ENCODE measurements at regions not wholly inside any gene's neighbourhood (a gene's known extent, or its start where the extent isn't known, plus 50 kb on each side); places are given as distances from the start of the nearest gene placed in this dataset.
"Not testable (repeated sequence)": the region's sequence is repeated elsewhere in the genome, so short reads cannot be mapped to it uniquely, and the experiment has no call there.

DNA sequence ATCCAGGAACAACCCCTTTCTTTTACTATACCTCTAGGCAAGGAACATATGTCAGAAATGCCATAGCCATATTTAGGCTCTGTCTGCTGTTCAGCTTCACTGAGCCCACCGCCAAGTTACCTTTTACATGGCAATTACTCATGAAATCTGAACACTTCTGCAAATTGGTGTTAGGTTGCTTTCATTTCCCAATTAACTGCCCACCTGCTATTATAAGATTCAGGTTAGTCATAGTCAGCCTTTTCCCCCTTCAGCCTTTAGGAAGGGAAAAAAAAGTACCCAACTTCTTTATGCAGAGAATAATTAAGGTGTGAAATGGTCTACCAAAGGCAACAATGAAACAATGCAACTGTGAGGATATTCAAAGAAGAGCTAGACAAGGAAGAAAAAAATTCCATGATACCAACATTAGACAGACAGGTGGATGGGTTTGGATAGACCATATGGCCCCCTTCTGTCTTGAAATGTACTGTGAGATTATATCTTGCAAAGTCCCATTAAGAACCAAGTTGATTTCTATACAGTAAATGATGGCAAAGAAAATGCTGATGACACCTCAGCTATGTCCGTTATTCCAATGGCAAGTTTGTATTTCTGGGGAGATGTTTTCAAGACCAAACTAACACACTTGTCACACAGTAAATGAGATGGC is 442.1 kb upstream of the NRP1 start:
- DNase-seq, result no peak

DNA sequence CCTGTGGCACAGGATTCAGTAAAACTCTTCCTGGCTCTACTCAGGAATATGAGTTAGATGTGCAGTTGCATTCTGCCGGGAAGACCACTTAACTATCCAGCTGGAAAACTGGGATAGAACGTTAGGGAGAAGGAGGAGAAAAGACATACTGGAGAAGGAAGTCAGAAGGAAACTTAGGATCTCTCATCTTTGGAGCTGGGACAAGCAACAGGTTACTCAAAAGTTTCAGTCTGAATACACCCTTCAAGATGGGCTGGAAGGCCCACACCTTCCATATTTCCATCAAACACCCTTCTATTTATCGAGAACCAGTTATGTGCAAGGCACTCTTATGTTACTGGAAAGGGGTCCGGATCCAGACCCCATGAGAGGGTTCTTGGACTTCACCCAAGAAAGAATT is 440.4 kb upstream of the NRP1 start:
- no peak for DNase-seq

DNA sequence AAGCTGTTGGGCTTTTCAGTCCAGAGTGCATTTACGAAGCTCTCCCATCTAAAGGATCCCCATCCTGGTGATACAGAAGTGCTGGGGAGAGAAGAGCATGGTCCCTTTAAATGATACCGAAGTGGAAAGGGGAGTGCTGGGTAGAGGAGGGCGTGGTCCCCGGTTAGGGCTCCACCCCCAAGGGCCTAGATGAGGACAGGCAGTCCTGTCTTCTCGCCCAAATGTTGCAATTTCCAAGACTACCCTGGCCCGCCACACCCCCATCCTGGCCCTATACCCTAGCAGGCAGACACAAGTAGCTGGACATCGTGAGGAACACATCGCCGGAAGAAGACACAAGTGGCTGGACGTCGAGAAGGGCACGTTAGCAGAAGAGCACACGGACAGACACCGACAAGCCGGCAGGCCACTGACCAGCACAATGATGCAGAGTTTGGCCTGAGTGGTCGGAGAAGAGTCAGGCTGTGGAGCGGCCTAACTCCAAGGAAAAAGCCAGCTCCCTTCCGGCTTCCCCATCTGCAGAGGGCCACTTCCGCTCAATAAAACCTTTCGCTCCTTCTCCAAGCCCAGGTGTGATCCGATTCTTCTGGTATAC is 439.5 kb upstream of the NRP1 start:
- no peak for DNase-seq

DNA sequence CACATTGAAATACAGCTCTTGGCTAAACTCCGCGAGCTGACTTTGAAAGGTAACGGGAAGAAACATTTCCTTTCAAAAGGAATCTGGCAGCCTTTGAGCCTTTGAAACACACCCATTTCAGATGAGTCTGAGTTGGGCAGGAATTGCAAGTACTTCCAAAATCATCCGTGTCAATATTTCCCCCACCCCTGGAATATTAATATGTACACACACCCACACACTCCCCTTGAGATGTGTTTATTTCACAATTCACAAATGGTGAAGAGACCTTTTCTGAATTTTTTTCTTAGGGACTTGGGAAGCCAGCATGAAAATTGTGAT is 438.7 kb upstream of the NRP1 start:
- DNase-seq, result peak; percentile 56

DNA sequence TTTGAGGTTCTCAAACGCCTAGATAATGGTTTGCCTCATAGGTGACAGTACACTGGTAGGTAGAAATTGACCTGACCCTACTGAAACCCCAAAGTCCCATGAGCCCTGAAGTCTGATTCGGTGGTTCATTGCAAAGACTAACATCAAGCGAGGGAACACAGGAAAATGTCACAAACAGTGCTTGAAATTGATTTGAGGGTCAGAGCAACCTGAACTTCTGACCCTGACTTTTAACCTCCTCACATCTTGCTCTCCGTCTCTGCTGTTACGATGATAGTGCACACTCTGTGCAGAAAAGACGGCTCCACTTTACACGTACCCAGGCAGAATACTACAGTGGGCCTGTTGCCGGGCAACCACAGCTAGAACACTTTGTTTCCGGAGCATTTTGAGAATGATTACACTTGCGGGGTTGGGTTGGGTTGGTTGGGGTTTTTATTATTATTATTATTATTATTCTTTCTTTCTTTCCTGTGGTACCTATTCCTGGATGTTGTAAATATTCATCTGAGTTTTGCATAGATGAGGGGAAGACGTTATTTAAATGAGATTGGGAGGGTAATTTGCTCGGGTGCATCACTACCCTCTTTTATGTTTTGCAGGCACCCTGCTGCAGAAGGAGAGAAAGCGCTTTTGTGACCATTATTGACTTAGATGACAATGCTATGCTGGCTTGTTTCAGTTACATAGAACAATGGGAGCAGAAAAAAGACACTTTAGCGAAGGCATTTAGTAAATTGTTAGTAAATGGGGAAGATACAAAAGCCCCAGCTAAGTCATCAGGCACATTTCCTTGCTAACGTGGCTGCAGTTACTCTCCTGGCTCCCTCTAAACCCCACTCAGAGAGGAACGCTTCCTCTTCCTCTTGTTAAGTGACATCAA is 438.1 kb upstream of the NRP1 start:
- peak; percentile 62 for DNase-seq

DNA sequence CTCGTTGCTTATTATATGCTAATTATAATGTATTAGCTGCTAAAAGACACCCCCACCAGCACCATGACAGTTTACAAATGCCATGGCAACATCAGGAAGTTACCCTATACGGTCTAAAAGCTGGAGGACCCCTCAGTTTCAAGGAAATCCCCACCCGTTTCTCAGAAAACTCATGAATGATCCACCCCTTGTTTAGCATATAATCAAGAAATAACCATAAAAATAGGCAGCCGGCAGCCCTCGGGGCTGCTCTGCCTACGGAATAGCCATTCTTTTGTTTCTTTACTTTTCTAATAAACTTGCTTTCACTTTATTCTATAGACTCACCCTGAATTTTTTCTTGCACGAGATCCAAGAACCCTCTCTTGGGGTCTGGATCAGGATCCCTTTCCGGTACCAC is 437.4 kb upstream of the NRP1 start:
- not testable (repeated sequence) for DNase-seq

DNA sequence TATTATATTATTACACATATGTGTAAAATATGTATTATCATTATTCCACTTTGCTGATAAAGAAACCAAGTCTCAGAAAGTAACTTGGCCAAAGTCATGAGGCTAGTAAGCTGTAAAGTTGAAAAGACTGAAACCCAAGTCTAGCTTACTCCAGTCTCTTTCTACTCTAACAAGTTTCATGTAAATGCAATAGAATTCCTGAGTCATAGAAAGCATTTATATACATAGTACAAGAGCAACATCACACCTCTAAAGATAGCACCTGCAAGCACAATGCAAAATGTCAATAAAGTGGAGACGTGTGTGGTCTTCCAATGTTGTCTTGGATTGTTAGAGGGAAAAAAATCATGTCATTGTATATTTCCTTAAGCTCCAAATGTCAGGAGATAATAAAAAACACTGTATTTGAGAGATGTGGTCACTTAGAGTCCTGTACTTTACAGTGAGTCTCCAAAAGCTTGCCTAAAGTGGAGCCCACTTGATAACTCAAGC is 430.3 kb upstream of the NRP1 start:
- DNase-seq, result no peak

DNA sequence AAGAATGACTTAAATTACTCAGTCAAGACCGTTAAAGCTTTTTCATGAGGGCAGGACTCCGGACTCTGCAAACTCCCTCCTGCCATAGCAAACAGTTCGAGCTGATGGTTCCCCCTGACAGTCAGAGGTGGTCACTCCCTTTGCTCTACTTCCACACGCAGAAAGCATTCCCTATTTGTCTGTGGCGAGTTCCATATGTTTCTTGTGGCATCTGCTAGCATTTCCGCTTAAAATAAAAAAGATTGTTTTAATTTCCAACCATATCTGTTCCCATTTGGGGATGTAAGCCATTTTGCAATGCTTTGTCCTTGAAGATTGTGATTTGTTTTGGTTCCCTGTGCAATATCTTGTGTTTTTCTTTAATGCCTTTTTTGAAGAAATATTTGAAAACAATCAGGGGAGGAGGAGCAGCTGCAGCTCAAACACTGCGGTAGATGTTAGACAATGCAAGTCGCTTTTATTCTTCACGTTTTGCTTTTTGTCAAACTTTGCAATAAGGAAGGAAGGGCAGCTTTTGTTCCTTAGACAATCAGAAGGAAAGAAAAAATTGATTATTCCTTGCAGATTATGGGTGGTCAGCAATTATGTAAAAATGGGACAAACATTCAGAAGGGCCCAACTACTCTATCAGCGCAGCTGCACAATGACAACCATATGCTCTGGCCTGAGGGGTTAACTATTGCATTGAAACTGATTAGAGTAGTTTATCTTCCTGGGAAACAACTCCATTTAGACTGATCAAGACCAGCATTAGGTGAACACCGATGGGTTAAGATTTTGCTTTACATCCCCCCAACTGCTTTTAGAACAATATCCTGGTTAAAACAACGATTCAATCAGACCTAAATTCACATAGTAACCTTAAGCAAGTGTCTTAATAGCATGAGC is 425.8 kb upstream of the NRP1 start:
- DNase-seq, result no peak

DNA sequence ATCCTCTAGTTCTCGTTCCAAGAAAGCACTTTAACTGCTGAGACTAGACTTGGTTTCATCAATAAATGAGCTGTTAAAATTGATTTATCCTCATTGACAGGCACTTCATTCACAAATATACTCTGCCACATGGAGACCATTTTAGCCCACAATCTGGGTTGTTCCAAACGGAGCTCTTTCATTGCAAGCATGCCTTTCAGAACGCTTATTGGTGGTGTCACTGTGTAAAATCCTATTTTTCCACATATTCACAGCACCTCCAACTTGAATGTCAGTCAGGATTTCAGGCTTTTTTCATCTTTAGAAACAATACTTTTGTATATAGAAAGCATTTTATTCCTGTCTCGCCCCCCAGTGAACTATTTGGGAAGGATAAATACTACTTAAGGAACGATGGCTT is 424.7 kb upstream of the NRP1 start:
- no peak for DNase-seq

DNA sequence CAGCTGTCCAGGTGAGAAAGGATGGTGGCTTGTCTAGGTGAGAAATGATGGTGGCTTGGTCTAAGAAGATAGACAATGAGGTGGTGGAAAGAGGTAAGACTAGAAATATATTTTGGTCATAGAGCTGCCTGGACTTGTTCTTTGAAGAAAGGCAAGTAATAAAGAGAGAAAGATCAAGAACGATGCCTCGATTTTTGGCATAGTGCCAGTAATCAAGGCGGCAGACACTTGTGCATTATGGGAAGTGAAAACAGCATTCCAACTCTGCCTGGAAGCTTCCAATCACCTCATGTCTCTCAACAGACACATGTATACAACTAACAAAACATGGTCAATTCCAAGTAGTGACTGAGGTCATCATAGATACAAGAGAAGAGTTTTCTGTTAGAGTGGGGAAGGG is 423.8 kb upstream of the NRP1 start:
- no peak for DNase-seq

DNA sequence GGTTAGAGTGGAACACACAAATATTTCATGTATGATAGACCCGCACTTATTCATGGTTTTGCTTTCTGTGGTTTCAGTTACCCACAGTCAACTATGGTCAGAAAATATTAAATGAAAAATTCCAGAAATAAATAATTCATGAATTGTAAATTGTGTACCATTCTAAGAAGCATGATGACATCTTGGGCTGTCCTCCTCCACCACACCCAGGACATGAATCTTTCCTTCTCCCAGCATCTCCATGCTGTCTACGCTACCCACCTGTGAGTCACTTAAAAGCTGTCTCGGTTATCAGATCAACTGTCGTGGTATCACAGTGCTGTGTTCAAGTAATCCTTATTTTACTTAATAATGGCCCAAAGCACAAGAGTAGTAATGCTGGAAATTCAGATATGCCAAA is 419.6 kb upstream of the NRP1 start:
- no peak for DNase-seq

DNA sequence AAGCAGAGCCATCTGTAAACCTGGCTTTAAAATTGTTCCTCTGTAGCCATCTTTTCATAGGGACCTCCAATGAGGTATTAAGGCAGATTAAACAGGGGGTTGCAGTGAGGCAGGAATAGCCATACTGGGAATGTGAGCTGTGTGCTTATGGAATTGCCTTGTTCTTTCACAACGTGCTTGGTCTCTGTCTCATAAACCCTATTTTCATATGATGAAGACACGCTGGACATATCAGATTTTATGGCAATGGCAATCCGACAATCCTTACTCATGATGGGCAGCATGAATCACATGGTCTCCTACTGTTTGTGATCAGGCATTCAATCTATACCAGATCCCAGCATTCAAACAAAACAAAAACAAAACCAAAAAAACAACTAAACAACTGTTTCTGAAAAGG is 418.9 kb upstream of the NRP1 start:
- no peak for DNase-seq

DNA sequence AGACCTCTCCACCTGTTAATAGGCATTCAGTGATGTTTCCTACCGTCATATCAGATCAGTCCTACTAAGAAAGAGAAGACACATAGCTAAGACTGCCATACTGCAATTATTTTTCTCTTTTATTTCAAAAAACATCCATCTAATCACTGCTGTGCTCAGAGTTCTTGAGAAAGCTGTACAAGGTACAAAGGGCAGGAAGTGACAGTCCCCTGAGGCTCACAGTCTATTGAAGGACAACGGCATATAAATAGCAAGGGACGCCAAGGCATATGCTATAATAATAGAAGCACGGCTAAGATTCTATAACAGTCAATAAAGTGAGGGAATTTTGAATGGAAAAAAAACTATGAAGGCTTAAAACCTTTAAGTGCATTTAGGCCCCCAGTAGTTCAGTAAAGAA is 415.3 kb upstream of the NRP1 start:
- no peak for DNase-seq

DNA sequence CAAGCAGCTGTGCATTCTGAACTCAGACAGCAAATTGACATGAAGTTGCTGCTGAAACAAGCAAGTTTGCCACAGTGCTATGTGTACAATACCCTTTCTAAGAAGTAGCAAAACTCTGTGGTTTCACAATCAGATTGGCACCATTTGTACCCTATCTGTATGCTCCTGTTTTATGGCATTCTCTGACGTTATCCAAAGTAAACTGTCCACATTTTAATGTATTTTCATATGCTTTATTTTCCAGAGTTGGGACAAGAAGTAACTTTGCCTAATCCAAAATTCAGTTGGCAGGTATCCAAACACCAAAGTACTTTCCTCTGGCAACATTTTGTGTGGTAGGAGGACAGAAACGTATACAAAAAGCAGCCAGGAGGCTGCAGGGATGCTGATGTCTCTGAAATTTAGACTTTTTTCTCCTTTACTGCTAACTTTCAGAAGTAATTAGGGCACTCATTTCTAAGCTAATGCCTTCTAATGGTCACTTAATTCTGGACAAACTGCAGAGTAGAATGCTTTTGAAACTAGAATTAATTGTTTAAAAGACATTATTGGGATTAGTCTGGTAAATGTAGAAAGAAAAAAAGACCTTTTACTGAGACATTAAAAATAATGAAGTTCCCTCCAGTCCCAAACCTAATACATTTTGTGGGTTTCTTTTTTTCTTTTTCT is 414.7 kb upstream of the NRP1 start:
- no peak for DNase-seq

DNA sequence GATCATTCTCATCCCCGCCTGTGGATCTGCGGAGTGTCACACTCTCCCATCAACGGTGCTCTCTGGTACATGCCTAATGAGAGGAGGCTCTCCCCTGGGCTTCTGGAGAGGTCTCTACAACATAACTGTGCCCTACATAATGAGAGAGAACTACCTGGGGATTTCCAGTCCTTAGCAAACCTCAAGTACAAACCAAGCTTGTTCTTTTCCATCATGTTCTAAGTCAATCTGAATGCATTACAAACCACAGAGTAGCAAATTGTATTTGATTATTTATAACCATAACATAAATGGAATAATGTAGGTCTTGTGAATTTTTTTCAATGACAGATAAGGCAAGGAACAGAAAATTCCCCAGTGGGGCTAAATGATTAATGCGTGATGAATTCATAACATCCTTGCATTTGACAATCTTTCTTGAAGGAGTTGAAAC is 412.4 kb upstream of the NRP1 start:
- DNase-seq, result no peak

DNA sequence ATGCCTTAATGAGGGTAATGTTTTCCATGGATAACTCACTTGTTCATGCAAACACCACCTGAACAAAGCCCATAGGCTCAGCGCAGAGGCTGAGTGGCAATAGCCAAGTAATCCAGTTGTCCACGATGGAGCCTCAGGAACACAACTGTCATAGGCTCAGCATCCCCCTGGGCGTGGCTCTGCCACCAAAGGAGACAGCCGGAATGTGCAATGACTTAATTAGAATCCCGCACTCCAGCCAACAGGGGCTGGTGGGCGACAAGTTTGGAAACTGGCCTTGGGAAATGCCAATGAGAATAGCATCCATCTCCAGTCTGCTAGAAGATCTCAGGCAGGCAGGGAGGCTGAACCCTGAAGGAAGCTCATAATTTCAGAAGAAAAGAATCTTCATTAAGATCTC is 411.7 kb upstream of the NRP1 start:
- DNase-seq, result no peak

DNA sequence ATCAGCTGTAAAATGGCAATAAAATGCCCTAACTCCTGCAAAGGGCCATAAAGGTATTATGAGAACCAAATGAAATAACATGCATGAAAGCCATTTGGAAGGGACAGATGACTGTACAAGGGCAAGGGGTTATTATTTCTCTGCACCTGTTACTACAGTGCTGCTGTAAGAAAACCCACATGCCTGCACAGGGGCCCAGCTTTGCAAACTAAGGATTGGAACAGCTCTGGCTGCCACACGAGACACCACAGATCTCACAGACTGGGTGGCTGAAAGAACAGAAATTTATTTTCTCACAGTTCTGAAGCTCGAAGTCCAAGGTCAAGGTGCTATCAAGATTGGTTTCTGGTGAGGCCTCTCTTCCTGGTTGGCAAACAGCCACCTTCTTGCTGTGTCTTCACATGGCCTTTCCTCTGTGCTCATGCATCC is 409.0 kb upstream of the NRP1 start:
- DNase-seq, result no peak

DNA sequence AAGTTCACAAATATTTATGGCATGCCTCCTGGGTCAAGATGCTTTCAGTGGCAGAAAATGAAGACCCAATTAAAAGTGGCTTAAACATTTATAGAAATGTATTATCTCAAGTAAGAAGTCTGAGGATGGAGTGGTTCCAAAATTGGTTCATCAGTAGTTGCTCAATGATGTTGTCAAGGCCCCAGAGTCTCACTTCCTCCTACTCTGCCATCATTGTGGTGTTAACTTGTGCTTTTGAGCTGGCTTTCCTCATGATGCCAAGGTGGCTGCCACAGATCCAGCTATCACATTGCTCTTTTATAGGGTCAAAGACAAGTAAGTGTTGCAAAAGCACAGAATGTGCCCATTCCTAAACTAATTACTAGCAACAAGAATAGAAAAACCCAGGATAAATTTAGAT is 404.6 kb upstream of the NRP1 start:
- DNase-seq, result no peak

DNA sequence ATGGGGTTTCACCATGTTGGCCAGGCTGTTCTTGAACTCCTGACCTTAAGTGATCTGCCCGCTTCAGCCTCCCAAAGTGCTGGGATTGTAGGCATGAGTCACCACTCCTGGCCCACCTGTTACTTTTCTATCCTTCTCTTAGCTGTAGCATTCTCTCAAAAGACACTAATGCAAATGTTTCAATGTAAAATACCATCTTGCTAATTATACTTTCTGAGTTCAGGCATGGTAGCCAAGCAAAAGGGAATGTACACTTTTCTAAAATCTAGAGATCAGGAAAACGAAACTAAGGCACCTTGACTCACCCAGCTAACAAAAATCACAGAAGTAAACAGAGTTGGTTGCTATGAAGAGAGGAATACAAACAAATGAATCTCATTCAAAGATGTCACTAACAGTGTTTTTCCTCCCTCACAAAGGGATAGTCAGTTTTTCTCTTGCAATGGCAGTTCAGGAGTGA is 401.0 kb upstream of the NRP1 start:
- DNase-seq, result no peak

DNA sequence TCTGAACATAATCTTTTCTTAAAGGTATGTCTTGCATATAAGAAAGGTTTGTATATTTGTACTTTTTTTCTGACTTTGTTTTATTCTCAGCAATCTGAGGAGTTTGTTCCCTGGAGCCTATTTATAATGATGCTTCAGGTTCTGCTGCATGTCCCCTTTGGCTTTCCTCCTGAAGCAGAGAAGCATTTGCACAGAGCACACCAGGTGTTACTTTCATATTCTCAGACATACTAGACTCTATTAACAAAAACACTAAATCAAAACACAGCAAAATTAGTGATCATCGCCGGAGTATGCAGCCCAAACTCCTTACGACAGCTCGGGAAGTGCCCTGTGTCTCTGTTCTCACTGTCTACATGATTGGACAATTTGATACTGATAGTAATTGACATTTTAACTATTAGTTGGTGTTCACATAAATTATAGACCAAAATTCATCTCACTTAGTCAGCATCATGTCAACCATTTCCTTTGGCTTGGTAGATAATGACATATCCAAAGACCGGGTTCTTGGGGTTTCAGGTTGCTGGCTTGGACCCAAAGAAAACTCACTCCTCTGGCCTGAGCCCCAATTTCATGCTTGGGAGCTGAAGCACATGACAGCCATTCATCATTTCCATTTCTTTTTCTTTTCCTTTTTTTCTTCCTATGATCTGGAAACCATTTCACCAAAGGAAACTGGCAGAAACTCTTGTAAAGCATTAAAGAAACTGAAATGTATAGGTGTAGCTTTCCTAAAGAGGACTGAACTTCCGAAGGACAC is 400.1 kb upstream of the NRP1 start:
- DNase-seq, result peak; percentile 51

DNA sequence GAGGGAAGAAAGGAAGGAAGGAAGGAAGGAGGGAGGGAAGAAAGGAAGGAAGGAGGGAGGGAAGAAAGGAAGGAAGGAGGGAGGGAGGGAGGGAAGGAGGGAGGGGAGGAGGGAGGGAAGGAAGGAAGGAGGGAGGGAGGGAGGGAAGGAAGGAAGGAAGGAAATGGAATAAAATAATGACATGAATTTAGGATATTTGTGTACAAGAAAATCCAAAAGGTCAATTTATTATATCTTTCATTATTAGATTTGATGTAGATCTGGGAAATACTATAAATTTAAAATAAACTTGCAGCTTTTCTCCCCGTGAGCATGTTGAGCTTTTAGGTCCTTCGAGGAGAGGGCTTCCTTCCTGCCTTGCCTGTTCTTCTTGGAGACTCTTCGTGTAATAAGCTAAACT is 398.6 kb upstream of the NRP1 start:
- DNase-seq, result no peak
